HG02571 (cell line): ENCODE measurements at regions not wholly inside any gene's neighbourhood (a gene's known extent, or its start where the extent isn't known, plus 50 kb on each side); places are given as distances from the start of the nearest gene placed in this dataset.

Experiments
- ATAC-seq: cut with Tn5 transposase; IDR thresholded peaks from one replicate; pipeline ENCODE4 v1.9.1; 2021; ENCODE audit warnings: mild to moderate bottlenecking, moderate library complexity; ENCODE audit not compliant: unreplicated experiment

GRCh38 chr12:20278276-20278675, 90.1 kb upstream of the PDE3A start:
- ATAC-seq = no peak

- ATAC-seq = no peak
Observed at GRCh38 chr12:20280515-20280914, 87.8 kb upstream of the PDE3A start.

GRCh38 chr12:20282401-20282800, 85.9 kb upstream of the PDE3A start:
- no peak for ATAC-seq

GRCh38 chr12:20283482-20283881, 84.9 kb upstream of the PDE3A start:
- ATAC-seq = no peak

GRCh38 chr12:20289520-20289919, 78.8 kb upstream of the PDE3A start:
- ATAC-seq = no peak

GRCh38 chr12:20300457-20300856, 67.9 kb upstream of the PDE3A start:
- ATAC-seq = no peak

GRCh38 chr12:20305470-20305869, 62.9 kb upstream of the PDE3A start:
- no peak for ATAC-seq

- no peak for ATAC-seq
Observed at GRCh38 chr12:20309504-20310148, 58.7 kb upstream of the PDE3A start.

- no peak for ATAC-seq
Observed at GRCh38 chr12:20314328-20314727, 54.0 kb upstream of the PDE3A start.

GRCh38 chr12:20317554-20317953, 50.8 kb upstream of the PDE3A start:
- ATAC-seq = no peak
